Dendritic cell treated with granulocyte-macrophage colony-stimulating factor and Interleukin-4, amounts not matched to agents 40 ng/mL and 50 ng/mL, for 4 days (primary cell): ENCODE measurements at regions not wholly inside any gene's neighbourhood (a gene's known extent, or its start where the extent isn't known, plus 50 kb on each side); places are given as distances from the start of the nearest gene placed in this dataset.
"Not testable (repeated sequence)": the region's sequence is repeated elsewhere in the genome, so short reads cannot be mapped to it uniquely, and the experiment has no call there.

Experiments
- H3K27ac Mint-ChIP-seq: one replicate; pipeline ENCODE4 v1.8.0; 2022; ENCODE audit warnings: mild to moderate bottlenecking, mixed read lengths
- H3K27me3 Mint-ChIP-seq: one replicate; pipeline ENCODE4 v1.8.0; 2022; ENCODE audit warnings: mild to moderate bottlenecking, mixed read lengths
- H3K36me3 Mint-ChIP-seq: one replicate; pipeline ENCODE4 v1.8.0; 2022; ENCODE audit warnings: low read depth, mixed read lengths
- H3K4me1 Mint-ChIP-seq: one replicate; pipeline ENCODE4 v1.8.0; 2022; ENCODE audit warnings: low read depth, mixed read lengths
- H3K4me3 Mint-ChIP-seq: one replicate; pipeline ENCODE4 v1.8.0; 2022; ENCODE audit warnings: mild to moderate bottlenecking, moderate library complexity, mixed read lengths
- H3K9me3 Mint-ChIP-seq: one replicate; pipeline ENCODE4 v1.8.0; 2022; ENCODE audit warnings: mixed read lengths
- intact Hi-C: fragments of 100-400 bp; cut with micrococcal nuclease; formaldehyde crosslinking; loops from one replicate; pipeline ENCODE4 v1.15.0; 2022

GRCh38 chr15:47908486-47908885 is 191.2 kb downstream of the SEMA6D start:
- no peaks in the 10 kb centered on the region for H3K4me1 Mint-ChIP-seq
- no peaks in the 10 kb centered on the region for H3K36me3 Mint-ChIP-seq
- no peak overlapping the region for H3K27ac Mint-ChIP-seq
- intact Hi-C loops: no loop called here
- peaks cover 14% of the 10 kb centered on the region for H3K9me3 Mint-ChIP-seq
- no peak overlapping the region for H3K4me3 Mint-ChIP-seq
- H3K27me3 Mint-ChIP-seq: peaks cover 1% of the 10 kb centered on the region

GRCh38 chr15:47908950-47909670 is 191.8 kb downstream of the SEMA6D start:
- Mint-ChIP-seq H3K4me3 (no peak overlapping the region), H3K9me3 (peaks cover 8% of the 10 kb centered on the region), H3K27ac (no peak overlapping the region), H3K27me3 (peaks cover 1% of the 10 kb centered on the region), H3K36me3 (no peaks in the 10 kb centered on the region), H3K4me1 (no peaks in the 10 kb centered on the region)
- intact Hi-C loops: no loop called here

- H3K4me1 Mint-ChIP-seq, H3K4me3 Mint-ChIP-seq, H3K27me3 Mint-ChIP-seq, H3K27ac Mint-ChIP-seq, intact Hi-C loops, H3K36me3 Mint-ChIP-seq, H3K9me3 Mint-ChIP-seq: not testable (repeated sequence)
These were observed 195.6 kb downstream of the SEMA6D start for GRCh38 chr15:47912910-47913309.

- no peaks in the 10 kb centered on the region for H3K27me3 Mint-ChIP-seq
- no peaks in the 10 kb centered on the region for H3K36me3 Mint-ChIP-seq
- no peak overlapping the region for H3K4me3 Mint-ChIP-seq
- intact Hi-C loops: no loop called here
- H3K27ac Mint-ChIP-seq: no peak overlapping the region
- H3K9me3 Mint-ChIP-seq: no peaks in the 10 kb centered on the region
- peaks cover 12% of the 10 kb centered on the region for H3K4me1 Mint-ChIP-seq
These were observed 200.6 kb downstream of the SEMA6D start for GRCh38 chr15:47917881-47918280.

GRCh38 chr15:47918877-47919276 is 201.6 kb downstream of the SEMA6D start:
- no peaks in the 10 kb centered on the region for H3K9me3 Mint-ChIP-seq
- peaks cover 12% of the 10 kb centered on the region for H3K4me1 Mint-ChIP-seq
- H3K27me3 Mint-ChIP-seq: no peaks in the 10 kb centered on the region
- no peak overlapping the region for H3K27ac Mint-ChIP-seq
- no peaks in the 10 kb centered on the region for H3K36me3 Mint-ChIP-seq
- no peak overlapping the region for H3K4me3 Mint-ChIP-seq
- intact Hi-C loops: no loop called here

- Mint-ChIP-seq H3K27me3 (no peaks in the 10 kb centered on the region), H3K4me3 (no peak overlapping the region), H3K27ac (no peak overlapping the region), H3K36me3 (no peaks in the 10 kb centered on the region), H3K9me3 (no peaks in the 10 kb centered on the region), H3K4me1 (no peaks in the 10 kb centered on the region)
- intact Hi-C loops: no loop called here
These were observed 196.4 kb upstream of the SLC24A5 start for GRCh38 chr15:47924381-47924780.

- no peaks in the 10 kb centered on the region for H3K27me3 Mint-ChIP-seq
- H3K9me3 Mint-ChIP-seq: no peaks in the 10 kb centered on the region
- H3K4me1 Mint-ChIP-seq: no peaks in the 10 kb centered on the region
- H3K4me3 Mint-ChIP-seq: no peak overlapping the region
- intact Hi-C loops: no loop called here
- H3K36me3 Mint-ChIP-seq: no peaks in the 10 kb centered on the region
- H3K27ac Mint-ChIP-seq: no peak overlapping the region
These were observed 191.5 kb upstream of the SLC24A5 start for GRCh38 chr15:47929138-47929803.

- Mint-ChIP-seq H3K9me3 (no peaks in the 10 kb centered on the region), H3K4me3 (no peak overlapping the region), H3K27ac (no peak overlapping the region), H3K36me3 (no peaks in the 10 kb centered on the region), H3K27me3 (no peaks in the 10 kb centered on the region), H3K4me1 (no peaks in the 10 kb centered on the region)
- intact Hi-C loops: loop anchor here (10.0 kb wide), 1 partner anchor 57 kb away; no protein-coding TSS in a partner anchor
These were observed 188.5 kb upstream of the SLC24A5 start for GRCh38 chr15:47932261-47932660.

- H3K36me3 Mint-ChIP-seq: no peaks in the 10 kb centered on the region
- H3K27me3 Mint-ChIP-seq: no peaks in the 10 kb centered on the region
- no peaks in the 10 kb centered on the region for H3K9me3 Mint-ChIP-seq
- no peaks in the 10 kb centered on the region for H3K4me1 Mint-ChIP-seq
- H3K4me3 Mint-ChIP-seq: no peak overlapping the region
- H3K27ac Mint-ChIP-seq: no peak overlapping the region
- intact Hi-C loops: loop anchor here (10.0 kb wide), 1 partner anchor 58 kb away; no protein-coding TSS in a partner anchor
These were observed 187.7 kb upstream of the SLC24A5 start for GRCh38 chr15:47932951-47933641.

- H3K9me3 Mint-ChIP-seq: no peaks in the 10 kb centered on the region
These were observed 186.9 kb upstream of the SLC24A5 start for GRCh38 chr15:47933865-47934264.

GRCh38 chr15:47934342-47934741 is 186.4 kb upstream of the SLC24A5 start:
- Mint-ChIP-seq H3K27ac (no peak overlapping the region), H3K4me1 (no peaks in the 10 kb centered on the region), H3K36me3 (no peaks in the 10 kb centered on the region), H3K4me3 (no peak overlapping the region), H3K27me3 (no peaks in the 10 kb centered on the region), H3K9me3 (no peaks in the 10 kb centered on the region)
- intact Hi-C loops: loop anchor here (10.0 kb wide), 1 partner anchor 60 kb away; no protein-coding TSS in a partner anchor

More at GRCh38 chr15:47933865-47934264, 186.9 kb upstream of the SLC24A5 start:
- no peaks in the 10 kb centered on the region for H3K27me3 Mint-ChIP-seq
- intact Hi-C loops: loop anchor here (10.0 kb wide), 1 partner anchor 59 kb away; no protein-coding TSS in a partner anchor
- H3K4me1 Mint-ChIP-seq: no peaks in the 10 kb centered on the region
- H3K27ac Mint-ChIP-seq: no peak overlapping the region
- H3K4me3 Mint-ChIP-seq: no peak overlapping the region
- H3K36me3 Mint-ChIP-seq: no peaks in the 10 kb centered on the region

GRCh38 chr15:47937834-47938233 is 183.0 kb upstream of the SLC24A5 start:
- Mint-ChIP-seq H3K27ac (no peak overlapping the region), H3K9me3 (no peaks in the 10 kb centered on the region), H3K27me3 (no peaks in the 10 kb centered on the region), H3K4me1 (no peaks in the 10 kb centered on the region), H3K36me3 (no peaks in the 10 kb centered on the region), H3K4me3 (no peak overlapping the region)
- intact Hi-C loops: loop anchor here (10.0 kb wide), 1 partner anchor 63 kb away; no protein-coding TSS in a partner anchor

GRCh38 chr15:47944637-47945288 is 176.0 kb upstream of the SLC24A5 start:
- no peaks in the 10 kb centered on the region for H3K36me3 Mint-ChIP-seq
- intact Hi-C loops: no loop called here
- H3K9me3 Mint-ChIP-seq: no peaks in the 10 kb centered on the region
- H3K4me1 Mint-ChIP-seq: peaks cover 7% of the 10 kb centered on the region
- H3K27me3 Mint-ChIP-seq: no peaks in the 10 kb centered on the region
- H3K27ac Mint-ChIP-seq: no peak overlapping the region
- H3K4me3 Mint-ChIP-seq: no peak overlapping the region
